Panc1 (cell line): ENCODE measurements at regions not wholly inside any gene's neighbourhood (a gene's known extent, or its start where the extent isn't known, plus 50 kb on each side); places are given as distances from the start of the nearest gene placed in this dataset.

Experiments
- CTCF ChIP-seq: fragments of 450-650 bp; IDR thresholded peaks from 2 replicates; pipeline ENCODE4 v1.5.1; 2017; ENCODE audit warnings: mild to moderate bottlenecking
- REST ChIP-seq, 2 experiments: IDR thresholded peaks; 2 replicates each; pipeline ENCODE4 v1.6.1; 2011 to 2012; ENCODE audit warnings: low read depth in 2 of 2, control low read depth in 1 of 2, low read length in 1 of 2, mild to moderate bottlenecking in 1 of 2, moderate library complexity in 1 of 2; ENCODE audit not compliant: insufficient read depth in 1 of 2

GRCh38 chr13:83423381-83423780 is 458.9 kb downstream of the SLITRK1 start:
- no peak for TF ChIP-seq CTCF
- TF ChIP-seq REST (IDR thresholded peaks at IDR 0.05; ENCODE audit: insufficient read depth in 1 of 2, low read depth in 2 of 2, low read length in 1 of 2) = no peak
